ENCODE measurements at regions not wholly inside any gene's neighbourhood (a gene's known extent, or its start where the extent isn't known, plus 50 kb on each side); places are given as distances from the start of the nearest gene placed in this dataset.
"Not testable (repeated sequence)": the region's sequence is repeated elsewhere in the genome, so short reads cannot be mapped to it uniquely, and the experiment has no call there.

GRCh38 chr7:19351341-19352304 lies 206.4 kb upstream of the FERD3L start:
- H3K27ac ChIP-seq = no peak overlapping the region
- H3K4me1 ChIP-seq = no peaks in the 10 kb centered on the region
- H3K27me3 ChIP-seq = no peaks in the 10 kb centered on the region
- no peak for DNase-seq
- H3K36me3 ChIP-seq = no peaks in the 10 kb centered on the region
- H3K9me3 ChIP-seq = no peaks in the 10 kb centered on the region
- WGBS, 2 donors = 72 to 87% methylated on average over 4 of the region's 4 CpGs
- ATAC-seq (ENCODE audit: low FRiP score in 2 of 2) = no peak
- H3K4me3 ChIP-seq = no peak overlapping the region
- no peak for TF ChIP-seq POLR2AphosphoS5 (IDR thresholded peaks at IDR 0.05)
- no peak for TF ChIP-seq EP300 (IDR thresholded peaks at IDR 0.05)
- TF ChIP-seq CTCF (IDR thresholded peaks at IDR 0.05) = no peak
- TF ChIP-seq POLR2A (IDR thresholded peaks at IDR 0.05) = no peak

- DNase-seq (peak in 1 of 2 donors; percentile 52), ATAC-seq (ENCODE audit: low FRiP score in 2 of 2) (no peak)
- 92 to 96% methylated on average over 11 of the region's 11 CpGs for WGBS, 2 donors
- no peak for TF ChIP-seq POLR2AphosphoS5 (IDR thresholded peaks at IDR 0.05)
- no peak for TF ChIP-seq EP300 (IDR thresholded peaks at IDR 0.05)
- no peak for TF ChIP-seq CTCF (IDR thresholded peaks at IDR 0.05)
- TF ChIP-seq POLR2A (IDR thresholded peaks at IDR 0.05) = no peak
- H3K9me3 ChIP-seq = peaks cover 0 to 3% (median 0%) of the 10 kb centered on the region in 4 donors
- no peak overlapping the region for H3K27ac ChIP-seq
- no peak overlapping the region for H3K4me3 ChIP-seq
- H3K36me3 ChIP-seq = no peaks in the 10 kb centered on the region
- H3K4me1 ChIP-seq = no peaks in the 10 kb centered on the region
- H3K27me3 ChIP-seq = no peaks in the 10 kb centered on the region
These were observed 194.3 kb upstream of the FERD3L start for GRCh38 chr7:19339512-19339911.

- not testable (repeated sequence) for DNase-seq; H3K36me3 ChIP-seq; H3K4me1 ChIP-seq; ATAC-seq (ENCODE audit: low FRiP score in 2 of 2); H3K27ac ChIP-seq; H3K27me3 ChIP-seq; H3K9me3 ChIP-seq; H3K4me3 ChIP-seq
- 83 to 92% methylated on average over 3 of the region's 3 CpGs for WGBS, 2 donors
These were observed 193.3 kb upstream of the FERD3L start for GRCh38 chr7:19338512-19338911.

GRCh38 chr7:19336836-19337383 lies 191.7 kb upstream of the FERD3L start:
- TF ChIP-seq POLR2A (IDR thresholded peaks at IDR 0.05) (no peak), CTCF (IDR thresholded peaks at IDR 0.05) (no peak), POLR2AphosphoS5 (IDR thresholded peaks at IDR 0.05) (no peak), EP300 (IDR thresholded peaks at IDR 0.05) (no peak)
- H3K36me3 ChIP-seq = no peaks in the 10 kb centered on the region
- no peaks in the 10 kb centered on the region for H3K27me3 ChIP-seq
- no peak overlapping the region for H3K27ac ChIP-seq
- H3K4me3 ChIP-seq = no peak overlapping the region
- peaks cover 0 to 3% (median 0%) of the 10 kb centered on the region in 4 donors for H3K9me3 ChIP-seq
- DNase-seq = no peak
- 53 to 55% methylated on average over 2 of the region's 2 CpGs for WGBS, 2 donors
- no peak for ATAC-seq (ENCODE audit: low FRiP score in 2 of 2)
- no peaks in the 10 kb centered on the region for H3K4me1 ChIP-seq

GRCh38 chr7:19333706-19334105 lies 188.5 kb upstream of the FERD3L start:
- no peak overlapping the region for H3K27ac ChIP-seq
- DNase-seq (no peak), ATAC-seq (ENCODE audit: low FRiP score in 2 of 2) (no peak)
- H3K4me3 ChIP-seq = no peak overlapping the region
- H3K4me1 ChIP-seq = no peaks in the 10 kb centered on the region
- 88 to 92% methylated on average over 2 of the region's 2 CpGs for WGBS, 2 donors
- no peak for TF ChIP-seq EP300 (IDR thresholded peaks at IDR 0.05)
- TF ChIP-seq CTCF (IDR thresholded peaks at IDR 0.05) = no peak
- TF ChIP-seq POLR2A (IDR thresholded peaks at IDR 0.05) = no peak
- no peak for TF ChIP-seq POLR2AphosphoS5 (IDR thresholded peaks at IDR 0.05)
- no peaks in the 10 kb centered on the region for H3K36me3 ChIP-seq
- no peaks in the 10 kb centered on the region for H3K9me3 ChIP-seq
- H3K27me3 ChIP-seq = no peaks in the 10 kb centered on the region
